Neural progenitor cell (in vitro differentiated cells): ENCODE measurements at regions not wholly inside any gene's neighbourhood (a gene's known extent, or its start where the extent isn't known, plus 50 kb on each side); places are given as distances from the start of the nearest gene placed in this dataset.

Experiments used
- DNase-seq: peaks from one replicate; pipeline ENCODE4 v3.0.0-alpha.2; 2016; ENCODE audit warnings: low spot score
- H2AFZ ChIP-seq: fragments of 200-600 bp; sonication (generic); replicated peaks from 2 replicates; pipeline ENCODE4 v1.6.1; 2016; ENCODE audit warnings: antibody characterized with exemption
- H3F3A ChIP-seq: fragments of 200-600 bp; sonication (generic); 2 replicates; pipeline ENCODE4 v1.6.1; 2016; ENCODE audit warnings: antibody characterized with exemption, low read depth
- H3K27ac ChIP-seq: fragments of 200-600 bp; sonication (generic); 2 replicates; pipeline ENCODE4 v1.5.1; 2016; ENCODE audit warnings: mild to moderate bottlenecking
- H3K27me3 ChIP-seq: fragments of 200-600 bp; sonication (generic); 2 replicates; pipeline ENCODE4 v1.6.1; 2016; ENCODE audit warnings: mild to moderate bottlenecking, moderate library complexity
- H3K36me3 ChIP-seq: fragments of 200-600 bp; sonication (generic); 2 replicates; pipeline ENCODE4 v1.5.1; 2016
- H3K4me1 ChIP-seq: fragments of 200-600 bp; sonication (generic); 2 replicates; pipeline ENCODE4 v1.6.1; 2016; ENCODE audit warnings: mixed run types
- H3K4me2 ChIP-seq: fragments of 200-600 bp; sonication (generic); 2 replicates; pipeline ENCODE4 v1.6.1; 2016
- H3K4me3 ChIP-seq: fragments of 200-600 bp; sonication (generic); 2 replicates; pipeline ENCODE4 v1.5.1; 2016
- H3K79me2 ChIP-seq: fragments of 200-600 bp; sonication (generic); 2 replicates; pipeline ENCODE4 v1.6.1; 2016; ENCODE audit warnings: low read depth
- H3K9ac ChIP-seq: fragments of 200-600 bp; sonication (generic); 2 replicates; pipeline ENCODE4 v1.6.1; 2016
- H3K9me3 ChIP-seq: fragments of 200-600 bp; sonication (generic); 2 replicates; pipeline ENCODE4 v1.5.1; 2016; ENCODE audit warnings: low read depth
- H4K20me1 ChIP-seq: fragments of 200-600 bp; sonication (generic); 2 replicates; pipeline ENCODE4 v1.6.1; 2016; ENCODE audit warnings: low read depth
- H3K27ac Mint-ChIP-seq: 3 replicates; pipeline ENCODE4 v1.8.0; 2021; ENCODE audit warnings: mixed read lengths
- H3K27me3 Mint-ChIP-seq: 2 replicates; pipeline ENCODE4 v1.8.0; 2022; ENCODE audit warnings: low read depth, mild to moderate bottlenecking, inconsistent platforms, moderate library complexity, mixed read lengths; ENCODE audit not compliant: insufficient read depth
- H3K36me3 Mint-ChIP-seq: 3 replicates; pipeline ENCODE4 v1.8.0; 2021; ENCODE audit warnings: mixed read lengths
- H3K4me1 Mint-ChIP-seq: 3 replicates; pipeline ENCODE4 v1.8.0; 2021; ENCODE audit warnings: mixed read lengths
- H3K4me3 Mint-ChIP-seq: 3 replicates; pipeline ENCODE4 v1.8.0; 2021; ENCODE audit warnings: mild to moderate bottlenecking, moderate library complexity, mixed read lengths
- H3K9me3 Mint-ChIP-seq: 3 replicates; pipeline ENCODE4 v1.8.0; 2020; ENCODE audit warnings: mixed read lengths
- EZH2 ChIP-seq: fragments of 200-600 bp; sonication (generic); IDR thresholded peaks from 2 replicates; pipeline ENCODE4 v1.6.1; 2017; ENCODE audit warnings: antibody characterized with exemption, mild to moderate bottlenecking, moderate library complexity
- EZH2phosphoT487 ChIP-seq: fragments of 200-600 bp; sonication (generic); IDR thresholded peaks from 2 replicates; pipeline ENCODE4 v1.6.1; 2017; ENCODE audit warnings: antibody characterized with exemption
- TF ChIP-seq, protein P1 (sequence below): fragments of 200-600 bp; sonication (generic); IDR thresholded peaks from 2 replicates; pipeline ENCODE4 v1.5.1; 2017; ENCODE audit warnings: antibody characterized with exemption, mild to moderate bottlenecking

DNA sequence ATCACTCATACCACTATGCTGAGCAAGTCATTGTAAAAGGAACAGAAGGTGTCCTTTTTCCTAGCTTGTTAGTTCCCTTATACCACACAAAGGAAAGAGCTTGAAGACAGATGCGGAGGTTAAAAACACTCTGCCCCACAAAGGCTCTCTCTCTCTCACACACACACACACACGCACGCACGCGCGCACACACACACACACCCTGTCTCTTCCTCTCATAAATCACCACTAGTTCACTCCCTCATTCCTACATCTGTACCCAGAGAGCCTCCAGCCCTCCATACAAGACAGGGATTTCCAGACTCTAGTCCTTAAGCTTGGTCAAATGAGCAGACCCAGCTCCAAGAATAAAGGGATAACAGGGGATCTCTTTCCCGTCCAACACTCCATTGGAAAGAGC, 120.1 kb upstream of the THBS1 start:
- Histone ChIP-seq H3K4me1 (no peaks in the 10 kb centered on the region), H3K9me3 (no peaks in the 10 kb centered on the region), H3K36me3 (no peaks in the 10 kb centered on the region), H4K20me1 (no peaks in the 10 kb centered on the region), H3K27ac (no peak overlapping the region), H2AFZ (no peak overlapping the region), H3K9ac (no peak overlapping the region), H3K4me3 (no peak overlapping the region), H3K79me2 (no peaks in the 10 kb centered on the region), H3K27me3 (no peaks in the 10 kb centered on the region), H3K4me2 (no peak overlapping the region), H3F3A (no peaks in the 10 kb centered on the region)
- no peaks in the 10 kb centered on the region for H3K36me3 Mint-ChIP-seq
- no peak overlapping the region for H3K4me3 Mint-ChIP-seq
- no peaks in the 10 kb centered on the region for H3K27me3 Mint-ChIP-seq
- DNase-seq: no peak
- no peaks in the 10 kb centered on the region for H3K9me3 Mint-ChIP-seq
- TF ChIP-seq, protein P1, sequence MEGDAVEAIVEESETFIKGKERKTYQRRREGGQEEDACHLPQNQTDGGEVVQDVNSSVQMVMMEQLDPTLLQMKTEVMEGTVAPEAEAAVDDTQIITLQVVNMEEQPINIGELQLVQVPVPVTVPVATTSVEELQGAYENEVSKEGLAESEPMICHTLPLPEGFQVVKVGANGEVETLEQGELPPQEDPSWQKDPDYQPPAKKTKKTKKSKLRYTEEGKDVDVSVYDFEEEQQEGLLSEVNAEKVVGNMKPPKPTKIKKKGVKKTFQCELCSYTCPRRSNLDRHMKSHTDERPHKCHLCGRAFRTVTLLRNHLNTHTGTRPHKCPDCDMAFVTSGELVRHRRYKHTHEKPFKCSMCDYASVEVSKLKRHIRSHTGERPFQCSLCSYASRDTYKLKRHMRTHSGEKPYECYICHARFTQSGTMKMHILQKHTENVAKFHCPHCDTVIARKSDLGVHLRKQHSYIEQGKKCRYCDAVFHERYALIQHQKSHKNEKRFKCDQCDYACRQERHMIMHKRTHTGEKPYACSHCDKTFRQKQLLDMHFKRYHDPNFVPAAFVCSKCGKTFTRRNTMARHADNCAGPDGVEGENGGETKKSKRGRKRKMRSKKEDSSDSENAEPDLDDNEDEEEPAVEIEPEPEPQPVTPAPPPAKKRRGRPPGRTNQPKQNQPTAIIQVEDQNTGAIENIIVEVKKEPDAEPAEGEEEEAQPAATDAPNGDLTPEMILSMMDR: no peak
- no peak for TF ChIP-seq EZH2
- no peak for TF ChIP-seq EZH2phosphoT487
- H3K4me1 Mint-ChIP-seq: no peaks in the 10 kb centered on the region
- no peak overlapping the region for H3K27ac Mint-ChIP-seq

DNA sequence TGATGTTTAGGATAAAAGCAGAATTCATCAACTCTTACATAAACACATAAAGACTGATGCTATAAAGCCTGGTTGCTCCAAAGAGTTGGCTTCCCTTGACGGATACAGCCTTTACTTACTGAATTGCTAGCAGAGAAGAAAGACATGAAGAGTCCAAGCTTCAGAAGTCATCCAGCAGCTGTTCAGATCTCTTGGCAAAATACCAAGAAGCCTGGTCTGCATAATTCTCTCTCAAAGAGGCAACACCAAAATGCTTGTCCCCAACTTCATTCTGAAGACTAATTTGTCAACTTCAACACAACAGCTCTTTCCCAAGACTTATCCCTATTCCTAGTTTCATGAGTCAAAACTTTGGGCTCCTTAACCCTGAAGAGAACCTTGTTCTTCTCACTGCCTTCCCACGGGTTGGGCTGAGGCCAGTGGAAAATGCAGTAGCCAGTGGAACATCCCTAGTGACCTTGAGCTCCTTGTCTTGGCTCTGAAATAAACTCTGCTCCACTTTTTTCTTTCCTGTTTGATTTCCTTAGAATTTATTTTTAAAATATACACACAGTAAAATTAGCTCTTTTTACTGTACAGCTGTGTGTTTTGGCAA, 119.2 kb upstream of the THBS1 start:
- Histone ChIP-seq H3K27me3 (no peaks in the 10 kb centered on the region), H3K9me3 (no peaks in the 10 kb centered on the region), H3K36me3 (no peaks in the 10 kb centered on the region), H3K4me3 (no peak overlapping the region), H2AFZ (no peak overlapping the region), H3K27ac (no peak overlapping the region), H3F3A (no peaks in the 10 kb centered on the region), H3K4me1 (no peaks in the 10 kb centered on the region), H3K4me2 (no peak overlapping the region), H3K9ac (no peak overlapping the region), H4K20me1 (no peaks in the 10 kb centered on the region), H3K79me2 (no peaks in the 10 kb centered on the region)
- DNase-seq: no peak
- Mint-ChIP-seq H3K36me3 (no peaks in the 10 kb centered on the region), H3K9me3 (no peaks in the 10 kb centered on the region), H3K4me3 (no peak overlapping the region), H3K4me1 (no peaks in the 10 kb centered on the region), H3K27ac (no peak overlapping the region), H3K27me3 (no peaks in the 10 kb centered on the region)
- TF ChIP-seq EZH2phosphoT487: no peak
- TF ChIP-seq EZH2: no peak
- TF ChIP-seq, protein P1: no peak

DNA sequence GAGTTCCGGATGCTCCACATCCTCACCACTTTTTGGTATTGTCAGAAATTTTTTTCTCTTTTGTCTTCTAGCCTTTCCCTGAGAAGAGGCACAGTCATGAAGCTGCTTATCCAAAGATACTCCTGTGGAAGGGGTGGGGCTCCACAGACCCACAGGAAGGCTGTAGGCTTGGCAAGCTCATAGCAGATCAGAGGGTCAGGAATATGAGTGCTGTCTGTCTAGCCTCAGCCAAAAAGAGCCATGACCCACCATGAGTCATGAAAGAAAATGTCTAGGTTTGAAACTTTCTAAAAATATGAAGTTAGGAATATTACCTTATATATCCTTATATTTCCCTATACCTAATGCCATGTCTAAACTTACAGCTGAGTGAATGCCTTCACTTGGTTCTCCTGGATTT, 118.2 kb upstream of the THBS1 start:
- no peak overlapping the region for H3K27ac Mint-ChIP-seq
- H4K20me1 ChIP-seq: no peaks in the 10 kb centered on the region
- DNase-seq: no peak
- no peak overlapping the region for H3K9ac ChIP-seq
- no peaks in the 10 kb centered on the region for H3K36me3 ChIP-seq
- no peaks in the 10 kb centered on the region for H3F3A ChIP-seq
- no peaks in the 10 kb centered on the region for H3K9me3 ChIP-seq
- no peaks in the 10 kb centered on the region for H3K27me3 ChIP-seq
- no peak overlapping the region for H3K27ac ChIP-seq
- H3K4me3 Mint-ChIP-seq: no peak overlapping the region
- H3K4me1 Mint-ChIP-seq: no peaks in the 10 kb centered on the region
- H3K79me2 ChIP-seq: no peaks in the 10 kb centered on the region
- no peak overlapping the region for H3K4me3 ChIP-seq
- H3K4me2 ChIP-seq: no peak overlapping the region
- no peaks in the 10 kb centered on the region for H3K36me3 Mint-ChIP-seq
- no peaks in the 10 kb centered on the region for H3K4me1 ChIP-seq
- H3K27me3 Mint-ChIP-seq: no peaks in the 10 kb centered on the region
- H3K9me3 Mint-ChIP-seq: no peaks in the 10 kb centered on the region
- H2AFZ ChIP-seq: no peak overlapping the region
- TF ChIP-seq EZH2 (no peak), EZH2phosphoT487 (no peak)
- TF ChIP-seq, protein P1: no peak
